Neural crest cell (in vitro differentiated cells): ENCODE measurements at regions not wholly inside any gene's neighbourhood (a gene's known extent, or its start where the extent isn't known, plus 50 kb on each side); places are given as distances from the start of the nearest gene placed in this dataset.

Source experiments
- DNase-seq: peaks from one replicate; pipeline ENCODE4 v3.0.0; 2021; ENCODE audit warnings: low read depth, mixed read lengths, low spot score
- H3K27ac Mint-ChIP-seq: one replicate; pipeline ENCODE4 v1.8.0; 2021; ENCODE audit warnings: mild to moderate bottlenecking, mixed read lengths; ENCODE audit not compliant: unreplicated experiment
- H3K27me3 Mint-ChIP-seq: 2 replicates; pipeline ENCODE4 v1.8.0; 2021; ENCODE audit warnings: low read depth, mild to moderate bottlenecking, mixed read lengths
- H3K36me3 Mint-ChIP-seq: 2 replicates; pipeline ENCODE4 v1.8.0; 2021; ENCODE audit warnings: low read depth, mild to moderate bottlenecking, mixed read lengths
- H3K4me1 Mint-ChIP-seq: 2 replicates; pipeline ENCODE4 v1.8.0; 2021; ENCODE audit warnings: mixed read lengths
- H3K4me3 Mint-ChIP-seq: one replicate; pipeline ENCODE4 v1.8.0; 2021; ENCODE audit warnings: mild to moderate bottlenecking, mixed read lengths
- H3K9me3 Mint-ChIP-seq: 2 replicates; pipeline ENCODE4 v1.8.0; 2021; ENCODE audit warnings: mixed read lengths
- TF ChIP-seq, protein P1 (sequence below): fragments of 200-600 bp; sonication (generic); conservative IDR thresholded peaks from 2 replicates; pipeline ENCODE4 v1.5.0; 2021; ENCODE audit warnings: antibody characterized with exemption, mild to moderate bottlenecking

GRCh38 chr12:58465418-58465817, 454.9 kb downstream of the LRIG3 start:
- DNase-seq: no peak
- Mint-ChIP-seq H3K36me3 (peaks cover 9% of the 10 kb centered on the region), H3K4me3 (no peak overlapping the region), H3K9me3 (peaks cover 16% of the 10 kb centered on the region), H3K4me1 (no peaks in the 10 kb centered on the region), H3K27ac (no peak overlapping the region), H3K27me3 (no peaks in the 10 kb centered on the region)
- TF ChIP-seq, protein P1, sequence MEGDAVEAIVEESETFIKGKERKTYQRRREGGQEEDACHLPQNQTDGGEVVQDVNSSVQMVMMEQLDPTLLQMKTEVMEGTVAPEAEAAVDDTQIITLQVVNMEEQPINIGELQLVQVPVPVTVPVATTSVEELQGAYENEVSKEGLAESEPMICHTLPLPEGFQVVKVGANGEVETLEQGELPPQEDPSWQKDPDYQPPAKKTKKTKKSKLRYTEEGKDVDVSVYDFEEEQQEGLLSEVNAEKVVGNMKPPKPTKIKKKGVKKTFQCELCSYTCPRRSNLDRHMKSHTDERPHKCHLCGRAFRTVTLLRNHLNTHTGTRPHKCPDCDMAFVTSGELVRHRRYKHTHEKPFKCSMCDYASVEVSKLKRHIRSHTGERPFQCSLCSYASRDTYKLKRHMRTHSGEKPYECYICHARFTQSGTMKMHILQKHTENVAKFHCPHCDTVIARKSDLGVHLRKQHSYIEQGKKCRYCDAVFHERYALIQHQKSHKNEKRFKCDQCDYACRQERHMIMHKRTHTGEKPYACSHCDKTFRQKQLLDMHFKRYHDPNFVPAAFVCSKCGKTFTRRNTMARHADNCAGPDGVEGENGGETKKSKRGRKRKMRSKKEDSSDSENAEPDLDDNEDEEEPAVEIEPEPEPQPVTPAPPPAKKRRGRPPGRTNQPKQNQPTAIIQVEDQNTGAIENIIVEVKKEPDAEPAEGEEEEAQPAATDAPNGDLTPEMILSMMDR: no peak

DNA sequence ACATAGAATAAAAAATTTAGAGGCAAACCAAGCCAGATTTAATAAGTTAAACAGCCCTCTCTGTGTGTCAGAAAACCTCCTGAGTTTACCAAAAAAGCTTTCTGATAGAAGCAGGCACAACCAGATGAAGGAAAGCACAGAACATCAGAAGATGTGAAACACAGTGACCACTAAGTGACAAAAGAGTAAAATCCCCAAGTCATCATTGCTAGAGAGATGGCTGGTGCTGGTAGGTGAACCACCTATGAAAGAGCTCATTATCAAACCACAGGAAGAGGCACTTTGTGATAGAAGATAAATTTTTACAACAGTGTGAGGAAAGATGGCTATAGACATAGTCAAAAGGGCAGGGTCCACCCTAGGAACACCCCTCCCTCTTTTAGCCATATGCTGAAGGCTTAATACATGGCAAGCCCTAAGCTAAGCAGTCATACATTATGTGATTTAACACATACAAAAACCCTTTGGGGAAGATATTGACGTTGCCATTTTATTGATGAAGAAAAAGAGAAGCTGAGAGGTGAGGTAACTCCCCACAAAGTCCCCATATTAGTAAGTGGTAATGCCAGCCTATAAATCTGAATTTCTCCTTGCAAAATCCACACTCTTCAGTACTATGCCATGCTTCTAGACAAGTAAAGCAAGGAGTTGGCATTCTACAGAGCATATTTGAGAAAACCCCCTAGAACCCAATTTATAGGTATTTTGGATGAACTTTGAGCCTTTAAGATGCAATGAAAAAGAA, 449.9 kb downstream of the LRIG3 start:
- Mint-ChIP-seq H3K9me3 (peaks cover 12% of the 10 kb centered on the region), H3K4me3 (no peak overlapping the region), H3K27me3 (no peaks in the 10 kb centered on the region), H3K4me1 (no peaks in the 10 kb centered on the region), H3K36me3 (peaks cover 9% of the 10 kb centered on the region), H3K27ac (no peak overlapping the region)
- TF ChIP-seq, protein P1: no peak
- DNase-seq: no peak

DNA sequence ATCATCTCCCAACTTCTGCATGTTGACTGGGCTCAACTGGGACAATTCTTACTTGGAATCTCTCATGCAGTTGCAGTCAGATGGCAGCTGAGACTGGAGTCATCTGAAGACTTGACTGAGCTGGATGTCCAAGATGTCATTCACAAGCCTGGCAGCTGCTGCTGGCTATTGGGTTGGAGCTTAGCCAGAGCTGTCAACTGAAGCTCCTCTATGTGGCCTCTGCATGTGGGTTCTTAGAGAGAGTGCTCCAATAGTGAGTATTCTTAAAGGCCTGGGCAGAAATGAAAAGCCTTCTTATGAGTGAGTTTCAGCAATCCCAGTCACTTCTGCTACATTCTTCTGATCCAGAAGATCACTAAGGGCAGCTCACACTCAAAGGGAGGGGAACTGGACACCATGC, 440.9 kb downstream of the LRIG3 start:
- DNase-seq: no peak

GRCh38 chr12:58481811-58482210, 438.5 kb downstream of the LRIG3 start:
- H3K27ac Mint-ChIP-seq: no peak overlapping the region
- no peak overlapping the region for H3K4me3 Mint-ChIP-seq
- no peaks in the 10 kb centered on the region for H3K27me3 Mint-ChIP-seq
- no peak for DNase-seq
- peaks cover 21% of the 10 kb centered on the region for H3K4me1 Mint-ChIP-seq
- TF ChIP-seq, protein P1: no peak
- H3K36me3 Mint-ChIP-seq: no peaks in the 10 kb centered on the region
- H3K9me3 Mint-ChIP-seq: peaks cover 2% of the 10 kb centered on the region

More for the DNA sequence above, 440.9 kb downstream of the LRIG3 start:
- Mint-ChIP-seq H3K27ac (no peak overlapping the region), H3K4me3 (no peak overlapping the region), H3K36me3 (no peaks in the 10 kb centered on the region), H3K27me3 (no peaks in the 10 kb centered on the region), H3K9me3 (peaks cover 2% of the 10 kb centered on the region), H3K4me1 (peaks cover 17% of the 10 kb centered on the region)
- TF ChIP-seq, protein P1: no peak

- TF ChIP-seq, protein P1: no peak
- Mint-ChIP-seq H3K4me1 (peaks cover 36% of the 10 kb centered on the region), H3K4me3 (no peak overlapping the region), H3K27me3 (no peaks in the 10 kb centered on the region), H3K9me3 (no peaks in the 10 kb centered on the region), H3K27ac (no peak overlapping the region), H3K36me3 (no peaks in the 10 kb centered on the region)
- no peak for DNase-seq
These were observed 433.0 kb downstream of the LRIG3 start for GRCh38 chr12:58487255-58487654.
